Right lobe of liver (tissue), 6 donors: ENCODE measurements at regions not wholly inside any gene's neighbourhood (a gene's known extent, or its start where the extent isn't known, plus 50 kb on each side); places are given as distances from the start of the nearest gene placed in this dataset.

ENCODE experiments used
- ATAC-seq, 4 donors: fragments of 200-7000 bp; cut with Tn5 transposase; one replicate each; pipeline ENCODE4 v1.9.1; 2020; ENCODE audit warnings: mild to moderate bottlenecking in 4 of 4, moderate library complexity in 4 of 4
- DNase-seq, 3 donors: peaks; one replicate each; pipeline ENCODE4 v3.0.0-alpha.2; 2020
- H3K27ac ChIP-seq, 3 donors: fragments of 200-600 bp; one replicate each; pipeline ENCODE4 v1.8.0; 2022
- H3K27me3 ChIP-seq, 2 donors: fragments of 200-600 bp; one replicate each; pipeline ENCODE4 v1.8.0; 2022
- H3K36me3 ChIP-seq, 4 donors: fragments of 200-600 bp; sonication (generic) in 1 of 4; one replicate each; pipeline versions ENCODE4 v1.5.1 to v1.8.0; 2017 to 2022; ENCODE audit warnings: control low read depth in 1 of 4
- H3K4me1 ChIP-seq, 4 donors: fragments of 200-600 bp; sonication (generic) in 1 of 4; one replicate each; pipeline versions ENCODE4 v1.5.1 to v1.8.0; 2017 to 2022; ENCODE audit warnings: control low read depth in 1 of 4
- H3K4me3 ChIP-seq, 3 donors: fragments of 200-600 bp; one replicate each; pipeline ENCODE4 v1.8.0; 2022
- H3K9me3 ChIP-seq, 4 donors: fragments of 200-600 bp; sonication (generic) in 1 of 4; one replicate each; pipeline versions ENCODE4 v1.5.1 to v1.8.0; 2017 to 2022; ENCODE audit warnings: control low read depth in 1 of 4
- POLR2A ChIP-seq: fragments of 450-650 bp; IDR thresholded peaks from one replicate; pipeline ENCODE4 v1.6.1; 2017; ENCODE audit warnings: antibody characterized with exemption, mild to moderate bottlenecking
- WGBS: methylation state at CpG from one replicate; pipeline ENCODE4 v1.1.6; 2018; ENCODE audit warnings: low coverage, low lambda C conversion rate; ENCODE audit not compliant: insufficient coverage; ENCODE audit errors: missing lambda C conversion rate; 5-methylcytosine and 5-hydroxymethylcytosine counted together
- intact Hi-C, 2 donors: fragments of 100-400 bp; cut with DNase I; formaldehyde crosslinking; loops; one replicate each; pipeline versions ENCODE4 v1.11.2 to v1.14.1; 2022
- TF ChIP-seq, protein P1 (sequence below), 4 donors: fragments of 200-600 bp in 3 of 4; fragments of 450-650 bp in 1 of 4; IDR thresholded peaks; one replicate each; pipeline versions ENCODE4 v1.5.1 to v1.8.0; 2016 to 2022; ENCODE audit warnings: antibody characterized with exemption in 4 of 4, mild to moderate bottlenecking in 2 of 4
- donor health status: DM: no; HTN: yes; CAD: no.
- donor health status: DM: no; HTN: no; CAD: no.
- donor health status: DM: no; HTN: no; CAD: no.
- donor health status: DM: no; HTN: yes; CAD: no.
- donor health status: DM: no; HTN: yes; CAD: no.

- ATAC-seq, result no peak
- TF ChIP-seq POLR2A, result no peak
- TF ChIP-seq, protein P1, sequence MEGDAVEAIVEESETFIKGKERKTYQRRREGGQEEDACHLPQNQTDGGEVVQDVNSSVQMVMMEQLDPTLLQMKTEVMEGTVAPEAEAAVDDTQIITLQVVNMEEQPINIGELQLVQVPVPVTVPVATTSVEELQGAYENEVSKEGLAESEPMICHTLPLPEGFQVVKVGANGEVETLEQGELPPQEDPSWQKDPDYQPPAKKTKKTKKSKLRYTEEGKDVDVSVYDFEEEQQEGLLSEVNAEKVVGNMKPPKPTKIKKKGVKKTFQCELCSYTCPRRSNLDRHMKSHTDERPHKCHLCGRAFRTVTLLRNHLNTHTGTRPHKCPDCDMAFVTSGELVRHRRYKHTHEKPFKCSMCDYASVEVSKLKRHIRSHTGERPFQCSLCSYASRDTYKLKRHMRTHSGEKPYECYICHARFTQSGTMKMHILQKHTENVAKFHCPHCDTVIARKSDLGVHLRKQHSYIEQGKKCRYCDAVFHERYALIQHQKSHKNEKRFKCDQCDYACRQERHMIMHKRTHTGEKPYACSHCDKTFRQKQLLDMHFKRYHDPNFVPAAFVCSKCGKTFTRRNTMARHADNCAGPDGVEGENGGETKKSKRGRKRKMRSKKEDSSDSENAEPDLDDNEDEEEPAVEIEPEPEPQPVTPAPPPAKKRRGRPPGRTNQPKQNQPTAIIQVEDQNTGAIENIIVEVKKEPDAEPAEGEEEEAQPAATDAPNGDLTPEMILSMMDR (IDR thresholded peaks at IDR 0.05), result no peak
- intact Hi-C loops, result no loop called here
These were observed 481.1 kb downstream of the ZNF385D start for GRCh38 chr3:21269882-21270281.

DNA sequence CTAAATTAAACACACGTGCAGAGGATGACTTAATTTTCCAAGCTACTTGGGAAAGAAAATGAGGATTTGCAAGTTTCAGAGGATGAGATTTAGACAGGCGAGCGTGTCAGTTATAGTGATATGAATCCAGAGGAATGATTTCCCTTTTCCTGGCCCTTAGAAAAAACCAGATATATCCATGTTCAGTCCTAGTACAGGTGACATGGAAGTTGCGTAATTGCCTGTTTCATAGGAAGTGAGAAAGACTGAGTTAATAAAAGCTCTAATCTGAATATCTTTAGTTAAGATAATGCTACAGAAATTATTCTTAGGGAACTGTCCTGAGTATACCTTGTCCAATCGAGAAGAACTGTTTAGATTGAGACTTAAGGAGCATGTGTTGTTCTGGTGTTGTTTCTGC lies 490.5 kb downstream of the ZNF385D start:
- no peak for ATAC-seq
- 41% methylated on average over 5 of the region's 5 CpGs for WGBS
- intact Hi-C loops, result no loop called here
- no peak for DNase-seq
- H3K9me3 ChIP-seq, result no peaks in the 10 kb centered on the region
- H3K4me3 ChIP-seq, result no peak overlapping the region
- no peak for TF ChIP-seq POLR2A
- TF ChIP-seq, protein P1 (IDR thresholded peaks at IDR 0.05), result no peak
- H3K4me1 ChIP-seq, result no peaks in the 10 kb centered on the region
- H3K27me3 ChIP-seq, result no peaks in the 10 kb centered on the region
- no peak overlapping the region for H3K27ac ChIP-seq
- no peaks in the 10 kb centered on the region for H3K36me3 ChIP-seq

More at GRCh38 chr3:21269882-21270281, 481.1 kb downstream of the ZNF385D start:
- Histone ChIP-seq H3K36me3 (no peaks in the 10 kb centered on the region), H3K9me3 (no peaks in the 10 kb centered on the region), H3K4me3 (no peak overlapping the region), H3K27me3 (no peaks in the 10 kb centered on the region), H3K4me1 (no peaks in the 10 kb centered on the region), H3K27ac (no peak overlapping the region)
- DNase-seq, result no peak

GRCh38 chr3:21259896-21260295 lies 491.1 kb downstream of the ZNF385D start:
- DNase-seq, result no peak
- H3K36me3 ChIP-seq, result no peaks in the 10 kb centered on the region
- WGBS, result 2% methylated on average over 3 of the region's 3 CpGs
- TF ChIP-seq, protein P1 (IDR thresholded peaks at IDR 0.05), result no peak
- no peak for TF ChIP-seq POLR2A
- no peak overlapping the region for H3K27ac ChIP-seq
- H3K4me3 ChIP-seq, result no peak overlapping the region
- no peaks in the 10 kb centered on the region for H3K9me3 ChIP-seq
- ATAC-seq, result no peak
- no peaks in the 10 kb centered on the region for H3K27me3 ChIP-seq
- H3K4me1 ChIP-seq, result no peaks in the 10 kb centered on the region
- intact Hi-C loops, result no loop called here

DNA sequence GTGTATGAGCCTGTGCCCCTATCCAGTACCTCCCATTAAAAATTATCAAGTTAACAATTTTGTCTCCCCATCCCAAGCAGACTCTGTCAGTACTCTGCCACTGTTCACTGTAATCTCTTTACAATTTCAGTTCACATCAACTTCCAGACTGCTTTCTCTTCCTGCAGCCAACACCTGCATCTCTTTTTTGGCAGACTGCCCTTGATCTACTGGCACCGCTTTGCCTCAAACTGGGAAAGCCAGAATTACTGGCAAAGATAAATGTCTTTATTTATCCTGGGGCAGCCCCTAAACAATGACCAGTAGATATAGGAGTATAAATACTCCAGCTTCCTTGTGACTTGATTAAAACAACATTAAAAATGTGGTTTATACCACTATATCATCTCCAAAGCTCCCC lies 494.1 kb downstream of the ZNF385D start:
- 78% methylated on average over 1 of the region's 1 CpG for WGBS
- TF ChIP-seq POLR2A, result no peak
- TF ChIP-seq, protein P1 (IDR thresholded peaks at IDR 0.05), result no peak
- Histone ChIP-seq H3K27me3 (no peaks in the 10 kb centered on the region), H3K4me1 (no peaks in the 10 kb centered on the region), H3K27ac (no peak overlapping the region), H3K4me3 (no peak overlapping the region), H3K9me3 (no peaks in the 10 kb centered on the region), H3K36me3 (no peaks in the 10 kb centered on the region)
- DNase-seq (no peak), ATAC-seq (no peak)
- intact Hi-C loops, result no loop called here

DNA sequence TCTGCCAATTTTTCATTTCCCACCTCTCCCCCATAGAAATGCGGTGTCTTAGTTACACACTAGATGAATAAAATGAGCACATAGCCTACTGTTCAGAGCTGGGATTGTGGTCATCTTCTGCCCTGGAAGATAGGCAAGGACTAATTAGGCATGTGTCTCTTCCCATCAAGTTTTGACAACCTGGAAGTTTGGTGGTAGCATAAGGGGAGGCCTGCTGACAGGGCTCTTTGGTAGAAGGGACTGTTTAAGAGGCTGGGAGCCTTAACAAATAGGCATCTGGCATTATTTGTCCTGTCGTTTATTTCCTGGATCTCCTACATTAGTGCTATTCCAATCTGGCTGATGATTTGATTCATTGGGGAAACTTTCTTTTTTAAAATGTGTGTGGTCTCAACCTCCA lies 512.3 kb downstream of the ZNF385D start:
- no peak overlapping the region for H3K27ac ChIP-seq
- H3K36me3 ChIP-seq, result no peaks in the 10 kb centered on the region
- DNase-seq (no peak), ATAC-seq (no peak)
- intact Hi-C loops, result no loop called here
- H3K4me1 ChIP-seq, result no peaks in the 10 kb centered on the region
- H3K9me3 ChIP-seq, result no peaks in the 10 kb centered on the region
- TF ChIP-seq, protein P1 (IDR thresholded peaks at IDR 0.05), result no peak
- TF ChIP-seq POLR2A, result no peak
- H3K4me3 ChIP-seq, result no peak overlapping the region
- 56% methylated on average over 2 of the region's 2 CpGs for WGBS
- H3K27me3 ChIP-seq, result no peaks in the 10 kb centered on the region
